ENCODE measurements at regions not wholly inside any gene's neighbourhood (a gene's known extent, or its start where the extent isn't known, plus 50 kb on each side); places are given as distances from the start of the nearest gene placed in this dataset.
"Not testable (repeated sequence)": the region's sequence is repeated elsewhere in the genome, so short reads cannot be mapped to it uniquely, and the experiment has no call there.

DNA sequence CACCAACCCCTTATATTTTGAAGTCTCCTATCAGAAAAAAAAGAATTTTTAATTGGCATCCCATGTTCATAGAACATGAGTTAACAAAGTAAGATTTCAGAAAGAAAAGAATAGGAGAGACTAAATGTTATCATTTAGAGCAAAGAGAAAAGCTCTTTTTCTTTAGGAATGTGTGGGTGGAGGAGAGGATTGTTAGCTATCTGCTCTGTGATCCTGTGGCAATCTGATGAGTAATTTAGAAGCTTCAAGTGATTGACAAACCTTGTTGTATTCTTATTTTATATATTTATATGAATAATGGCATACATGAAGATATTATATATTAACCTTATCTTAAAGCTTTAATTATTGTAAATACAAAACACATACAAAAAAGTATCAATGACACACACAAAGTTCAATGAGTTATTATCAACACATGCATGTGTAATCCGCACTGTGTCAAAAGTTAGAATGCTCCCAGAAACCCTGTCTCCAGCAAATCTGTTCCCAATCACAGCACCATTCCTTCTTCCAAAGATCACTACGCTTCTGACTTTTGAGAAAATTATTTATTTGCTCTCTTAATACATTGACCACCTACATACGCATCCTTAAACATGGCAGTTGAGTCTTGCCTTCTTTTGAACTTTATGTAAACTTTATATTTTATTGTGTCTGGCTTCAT is 907.4 kb downstream of the MCTP2 start:
- Mint-ChIP-seq H3K4me1 (no peaks in the 10 kb centered on the region), H3K4me3 (no peak overlapping the region), H3K27ac (no peak overlapping the region), H3K27me3 (no peaks in the 10 kb centered on the region), H3K36me3 (no peaks in the 10 kb centered on the region), H3K9me3 (no peaks in the 10 kb centered on the region)
- CTCF ChIA-PET: no interaction called here
- DNase-seq: no peak

- CTCF ChIA-PET: no interaction called here
- DNase-seq: no peak
Measured at GRCh38 chr15:95141486-95141885, 910.1 kb downstream of the MCTP2 start.

GRCh38 chr15:95142531-95142930 is 911.2 kb downstream of the MCTP2 start:
- H3K36me3 Mint-ChIP-seq: no peaks in the 10 kb centered on the region
- no peaks in the 10 kb centered on the region for H3K9me3 Mint-ChIP-seq
- CTCF ChIA-PET: no interaction called here
- no peak overlapping the region for H3K4me3 Mint-ChIP-seq
- no peak for DNase-seq
- H3K27ac Mint-ChIP-seq: no peak overlapping the region
- no peaks in the 10 kb centered on the region for H3K4me1 Mint-ChIP-seq
- no peaks in the 10 kb centered on the region for H3K27me3 Mint-ChIP-seq

More at GRCh38 chr15:95141486-95141885, 910.1 kb downstream of the MCTP2 start:
- H3K4me1 Mint-ChIP-seq: no peaks in the 10 kb centered on the region
- no peaks in the 10 kb centered on the region for H3K9me3 Mint-ChIP-seq
- no peak overlapping the region for H3K4me3 Mint-ChIP-seq
- no peaks in the 10 kb centered on the region for H3K27me3 Mint-ChIP-seq
- no peaks in the 10 kb centered on the region for H3K36me3 Mint-ChIP-seq
- no peak overlapping the region for H3K27ac Mint-ChIP-seq

DNA sequence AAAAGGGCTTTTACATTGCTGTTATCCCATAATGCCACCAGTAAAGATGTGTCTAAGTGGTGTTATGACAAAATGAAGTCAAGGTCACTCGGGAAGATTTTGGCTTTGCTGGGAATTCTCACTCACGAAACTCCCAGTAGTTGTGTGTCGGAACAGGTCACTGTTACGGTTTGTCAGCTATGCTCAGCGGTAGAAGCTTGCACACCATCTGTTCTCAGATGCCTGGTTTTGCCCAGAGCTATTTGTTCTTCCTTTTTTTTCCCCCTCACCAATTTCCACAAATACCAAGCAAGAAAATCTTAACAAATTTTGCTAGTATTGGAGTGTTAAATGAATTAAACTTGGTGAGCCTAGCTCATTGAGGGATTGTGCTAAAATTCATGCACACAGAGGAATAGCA is 915.1 kb downstream of the MCTP2 start:
- Mint-ChIP-seq H3K9me3 (peaks cover 2% of the 10 kb centered on the region), H3K4me1 (no peaks in the 10 kb centered on the region), H3K27ac (no peak overlapping the region), H3K27me3 (no peaks in the 10 kb centered on the region), H3K36me3 (no peaks in the 10 kb centered on the region), H3K4me3 (no peak overlapping the region)
- no peak for DNase-seq
- CTCF ChIA-PET: interaction anchor here (0.8 kb wide), 1 partner anchor 596 kb away, joined by 3 read pairs; no protein-coding TSS in a partner anchor

GRCh38 chr15:95148183-95148582 is 916.8 kb downstream of the MCTP2 start:
- Mint-ChIP-seq H3K36me3 (no peaks in the 10 kb centered on the region), H3K27me3 (no peaks in the 10 kb centered on the region), H3K9me3 (peaks cover 3% of the 10 kb centered on the region), H3K27ac (no peak overlapping the region), H3K4me3 (no peak overlapping the region), H3K4me1 (no peaks in the 10 kb centered on the region)
- no peak for DNase-seq
- CTCF ChIA-PET: no interaction called here

- no peak overlapping the region for H3K27ac Mint-ChIP-seq
- CTCF ChIA-PET: no interaction called here
- no peak overlapping the region for H3K4me3 Mint-ChIP-seq
- no peaks in the 10 kb centered on the region for H3K4me1 Mint-ChIP-seq
- H3K36me3 Mint-ChIP-seq: no peaks in the 10 kb centered on the region
- DNase-seq: no peak
- peaks cover 11% of the 10 kb centered on the region for H3K9me3 Mint-ChIP-seq
- H3K27me3 Mint-ChIP-seq: no peaks in the 10 kb centered on the region
Measured at GRCh38 chr15:95149036-95149435, 917.7 kb downstream of the MCTP2 start.

- Mint-ChIP-seq H3K9me3 (peaks cover 15% of the 10 kb centered on the region), H3K36me3 (no peaks in the 10 kb centered on the region), H3K27me3 (no peaks in the 10 kb centered on the region), H3K4me3 (no peak overlapping the region), H3K27ac (no peak overlapping the region), H3K4me1 (no peaks in the 10 kb centered on the region)
- CTCF ChIA-PET: no interaction called here
- no peak for DNase-seq
Measured at GRCh38 chr15:95149771-95150170, 918.4 kb downstream of the MCTP2 start.

- H3K9me3 Mint-ChIP-seq: peaks cover 15% of the 10 kb centered on the region
- CTCF ChIA-PET: no interaction called here
Measured at GRCh38 chr15:95150466-95150865, 919.1 kb downstream of the MCTP2 start.

GRCh38 chr15:95152741-95153140 is 921.4 kb downstream of the MCTP2 start:
- no peak overlapping the region for H3K27ac Mint-ChIP-seq
- H3K4me1 Mint-ChIP-seq: no peaks in the 10 kb centered on the region
- H3K9me3 Mint-ChIP-seq: peaks cover 15% of the 10 kb centered on the region
- CTCF ChIA-PET: no interaction called here
- H3K4me3 Mint-ChIP-seq: no peak overlapping the region
- H3K27me3 Mint-ChIP-seq: no peaks in the 10 kb centered on the region
- no peaks in the 10 kb centered on the region for H3K36me3 Mint-ChIP-seq
- no peak for DNase-seq

More at GRCh38 chr15:95150466-95150865, 919.1 kb downstream of the MCTP2 start:
- DNase-seq: no peak
- no peak overlapping the region for H3K27ac Mint-ChIP-seq
- no peaks in the 10 kb centered on the region for H3K36me3 Mint-ChIP-seq
- H3K27me3 Mint-ChIP-seq: no peaks in the 10 kb centered on the region
- no peak overlapping the region for H3K4me3 Mint-ChIP-seq
- no peaks in the 10 kb centered on the region for H3K4me1 Mint-ChIP-seq

GRCh38 chr15:95153201-95153600 is 921.8 kb downstream of the MCTP2 start:
- peaks cover 15% of the 10 kb centered on the region for H3K9me3 Mint-ChIP-seq
- H3K4me1 Mint-ChIP-seq, H3K27me3 Mint-ChIP-seq, DNase-seq, H3K27ac Mint-ChIP-seq, H3K4me3 Mint-ChIP-seq, CTCF ChIA-PET, H3K36me3 Mint-ChIP-seq: not testable (repeated sequence)

- Mint-ChIP-seq H3K36me3 (no peaks in the 10 kb centered on the region), H3K27me3 (no peaks in the 10 kb centered on the region), H3K27ac (no peak overlapping the region), H3K9me3 (no peaks in the 10 kb centered on the region), H3K4me3 (no peak overlapping the region), H3K4me1 (no peaks in the 10 kb centered on the region)
- DNase-seq: no peak
- CTCF ChIA-PET: no interaction called here
Measured at GRCh38 chr15:95160316-95160715, 929.0 kb downstream of the MCTP2 start.

GRCh38 chr15:95162069-95162468 is 930.7 kb downstream of the MCTP2 start:
- no peaks in the 10 kb centered on the region for H3K9me3 Mint-ChIP-seq
- no peak overlapping the region for H3K4me3 Mint-ChIP-seq

GRCh38 chr15:95162531-95162930 is 931.2 kb downstream of the MCTP2 start:
- H3K36me3 Mint-ChIP-seq: no peaks in the 10 kb centered on the region
- DNase-seq: no peak
- H3K4me1 Mint-ChIP-seq: no peaks in the 10 kb centered on the region
- H3K27me3 Mint-ChIP-seq: no peaks in the 10 kb centered on the region
- no peak overlapping the region for H3K4me3 Mint-ChIP-seq
- H3K27ac Mint-ChIP-seq: no peak overlapping the region
- CTCF ChIA-PET: no interaction called here
- no peaks in the 10 kb centered on the region for H3K9me3 Mint-ChIP-seq

More at GRCh38 chr15:95162069-95162468, 930.7 kb downstream of the MCTP2 start:
- no peak for DNase-seq
- CTCF ChIA-PET: no interaction called here
- Mint-ChIP-seq H3K36me3 (no peaks in the 10 kb centered on the region), H3K27me3 (no peaks in the 10 kb centered on the region), H3K27ac (no peak overlapping the region), H3K4me1 (no peaks in the 10 kb centered on the region)

- Mint-ChIP-seq H3K4me1 (no peaks in the 10 kb centered on the region), H3K4me3 (no peak overlapping the region), H3K36me3 (no peaks in the 10 kb centered on the region), H3K9me3 (no peaks in the 10 kb centered on the region), H3K27ac (no peak overlapping the region), H3K27me3 (no peaks in the 10 kb centered on the region)
- DNase-seq: no peak
- CTCF ChIA-PET: no interaction called here
Measured at GRCh38 chr15:95162967-95163531, 931.7 kb downstream of the MCTP2 start.

- H3K36me3 Mint-ChIP-seq: no peaks in the 10 kb centered on the region
- no peaks in the 10 kb centered on the region for H3K9me3 Mint-ChIP-seq
- H3K4me3 Mint-ChIP-seq: no peak overlapping the region
- no peak overlapping the region for H3K27ac Mint-ChIP-seq
- H3K27me3 Mint-ChIP-seq: no peaks in the 10 kb centered on the region
- DNase-seq: no peak
- CTCF ChIA-PET: no interaction called here
- no peaks in the 10 kb centered on the region for H3K4me1 Mint-ChIP-seq
Measured at GRCh38 chr15:95168152-95168551, 936.8 kb downstream of the MCTP2 start.
